ENCODE measurements at regions not wholly inside any gene's neighbourhood (a gene's known extent, or its start where the extent isn't known, plus 50 kb on each side); places are given as distances from the start of the nearest gene placed in this dataset.

GRCh38 chr22:49211176-49211575, 616.5 kb downstream of the BRD1 start:
- Histone ChIP-seq H3K4me1 (ENCODE audit: control insufficient read depth, insufficient read depth, low read length) (0 out of 2 replicates have a peak, but pooled peaks cover 6% of the 10 kb centered on the region), H3K9me3 (ENCODE audit: control insufficient read depth, insufficient read depth, low read depth, low read length) (no peaks in the 10 kb centered on the region), H3K36me3 (ENCODE audit: control insufficient read depth in 2 of 2, insufficient read depth in 1 of 2, low read length in 2 of 2) (no peaks in the 10 kb centered on the region), H3K4me3 (ENCODE audit: low read depth, low read length) (no peak overlapping the region), H3K27ac (ENCODE audit: extremely low read depth, low read depth, low read length) (no peak overlapping the region)
- ChIA-PET POLR2A (no interaction called here), CTCF (no interaction called here)
- TF ChIP-seq ZNF146 (tag by site-specific recombination; IDR thresholded peaks at IDR 0.05) (no peak), ZNF600 (tag by site-specific recombination; IDR thresholded peaks at IDR 0.05) (no peak), YY1 (tag by site-specific recombination; IDR thresholded peaks at IDR 0.05) (no peak)

GRCh38 chr22:49210606-49211005, 617.1 kb downstream of the BRD1 start:
- Histone ChIP-seq H3K9me3 (ENCODE audit: control insufficient read depth, insufficient read depth, low read depth, low read length) (no peaks in the 10 kb centered on the region), H3K36me3 (ENCODE audit: control insufficient read depth in 2 of 2, insufficient read depth in 1 of 2, low read length in 2 of 2) (no peaks in the 10 kb centered on the region), H3K27ac (ENCODE audit: extremely low read depth, low read depth, low read length) (no peak overlapping the region), H3K4me1 (ENCODE audit: control insufficient read depth, insufficient read depth, low read length) (0 out of 2 replicates have a peak, but pooled peaks cover 6% of the 10 kb centered on the region), H3K4me3 (ENCODE audit: low read depth, low read length) (no peak overlapping the region)
- ChIA-PET POLR2A (no interaction called here), CTCF (no interaction called here)
- TF ChIP-seq ZNF24 (tag by site-specific recombination; IDR thresholded peaks at IDR 0.05) (no peak), ZNF350 (tag by site-specific recombination; IDR thresholded peaks at IDR 0.05) (no peak), ZNF174 (tag by site-specific recombination; IDR thresholded peaks at IDR 0.05) (no peak), ZNF132 (tag by site-specific recombination; IDR thresholded peaks at IDR 0.05; ENCODE audit: borderline replicate concordance) (no peak), KLF8 (tag by site-specific recombination; IDR thresholded peaks at IDR 0.05) (no peak), ZNF707 (tag by site-specific recombination; IDR thresholded peaks at IDR 0.05) (no peak), ZNF274 (IDR thresholded peaks at IDR 0.05; ENCODE audit: low read length) (no peak), ZNF274 (tag by site-specific recombination; IDR thresholded peaks at IDR 0.05; ENCODE audit: borderline replicate concordance) (no peak), PRDM1 (tag by site-specific recombination; IDR thresholded peaks at IDR 0.05) (no peak), MZF1 (tag by site-specific recombination; IDR thresholded peaks at IDR 0.05; ENCODE audit: borderline replicate concordance) (no peak), ZNF791 (tag by site-specific recombination; IDR thresholded peaks at IDR 0.05) (no peak), ZNF311 (tag by site-specific recombination; IDR thresholded peaks at IDR 0.05; ENCODE audit: borderline replicate concordance) (no peak), ZNF121 (tag by site-specific recombination; IDR thresholded peaks at IDR 0.05) (no peak), ZNF292 (tag by site-specific recombination; IDR thresholded peaks at IDR 0.05; ENCODE audit: borderline replicate concordance, low read depth) (no peak)
- TF ChIP-seq, protein P1, sequence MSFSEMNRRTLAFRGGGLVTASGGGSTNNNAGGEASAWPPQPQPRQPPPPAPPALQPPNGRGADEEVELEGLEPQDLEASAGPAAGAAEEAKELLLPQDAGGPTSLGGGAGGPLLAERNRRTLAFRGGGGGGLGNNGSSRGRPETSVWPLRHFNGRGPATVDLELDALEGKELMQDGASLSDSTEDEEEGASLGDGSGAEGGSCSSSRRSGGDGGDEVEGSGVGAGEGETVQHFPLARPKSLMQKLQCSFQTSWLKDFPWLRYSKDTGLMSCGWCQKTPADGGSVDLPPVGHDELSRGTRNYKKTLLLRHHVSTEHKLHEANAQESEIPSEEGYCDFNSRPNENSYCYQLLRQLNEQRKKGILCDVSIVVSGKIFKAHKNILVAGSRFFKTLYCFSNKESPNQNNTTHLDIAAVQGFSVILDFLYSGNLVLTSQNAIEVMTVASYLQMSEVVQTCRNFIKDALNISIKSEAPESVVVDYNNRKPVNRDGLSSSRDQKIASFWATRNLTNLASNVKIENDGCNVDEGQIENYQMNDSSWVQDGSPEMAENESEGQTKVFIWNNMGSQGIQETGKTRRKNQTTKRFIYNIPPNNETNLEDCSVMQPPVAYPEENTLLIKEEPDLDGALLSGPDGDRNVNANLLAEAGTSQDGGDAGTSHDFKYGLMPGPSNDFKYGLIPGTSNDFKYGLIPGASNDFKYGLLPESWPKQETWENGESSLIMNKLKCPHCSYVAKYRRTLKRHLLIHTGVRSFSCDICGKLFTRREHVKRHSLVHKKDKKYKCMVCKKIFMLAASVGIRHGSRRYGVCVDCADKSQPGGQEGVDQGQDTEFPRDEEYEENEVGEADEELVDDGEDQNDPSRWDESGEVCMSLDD (tag by site-specific recombination; IDR thresholded peaks at IDR 0.05) = no peak
- TF ChIP-seq, protein P2, sequence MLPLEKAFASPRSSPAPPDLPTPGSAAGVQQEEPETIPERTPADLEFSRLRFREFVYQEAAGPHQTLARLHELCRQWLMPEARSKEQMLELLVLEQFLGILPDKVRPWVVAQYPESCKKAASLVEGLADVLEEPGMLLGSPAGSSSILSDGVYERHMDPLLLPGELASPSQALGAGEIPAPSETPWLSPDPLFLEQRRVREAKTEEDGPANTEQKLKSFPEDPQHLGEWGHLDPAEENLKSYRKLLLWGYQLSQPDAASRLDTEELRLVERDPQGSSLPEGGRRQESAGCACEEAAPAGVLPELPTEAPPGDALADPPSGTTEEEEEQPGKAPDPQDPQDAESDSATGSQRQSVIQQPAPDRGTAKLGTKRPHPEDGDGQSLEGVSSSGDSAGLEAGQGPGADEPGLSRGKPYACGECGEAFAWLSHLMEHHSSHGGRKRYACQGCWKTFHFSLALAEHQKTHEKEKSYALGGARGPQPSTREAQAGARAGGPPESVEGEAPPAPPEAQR (tag by site-specific recombination; IDR thresholded peaks at IDR 0.05) = no peak
- TF ChIP-seq, protein P3, sequence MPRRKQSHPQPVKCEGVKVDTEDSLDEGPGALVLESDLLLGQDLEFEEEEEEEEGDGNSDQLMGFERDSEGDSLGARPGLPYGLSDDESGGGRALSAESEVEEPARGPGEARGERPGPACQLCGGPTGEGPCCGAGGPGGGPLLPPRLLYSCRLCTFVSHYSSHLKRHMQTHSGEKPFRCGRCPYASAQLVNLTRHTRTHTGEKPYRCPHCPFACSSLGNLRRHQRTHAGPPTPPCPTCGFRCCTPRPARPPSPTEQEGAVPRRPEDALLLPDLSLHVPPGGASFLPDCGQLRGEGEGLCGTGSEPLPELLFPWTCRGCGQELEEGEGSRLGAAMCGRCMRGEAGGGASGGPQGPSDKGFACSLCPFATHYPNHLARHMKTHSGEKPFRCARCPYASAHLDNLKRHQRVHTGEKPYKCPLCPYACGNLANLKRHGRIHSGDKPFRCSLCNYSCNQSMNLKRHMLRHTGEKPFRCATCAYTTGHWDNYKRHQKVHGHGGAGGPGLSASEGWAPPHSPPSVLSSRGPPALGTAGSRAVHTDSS (tag by site-specific recombination; IDR thresholded peaks at IDR 0.05) = no peak
